H1 (cell line): ENCODE measurements at regions not wholly inside any gene's neighbourhood (a gene's known extent, or its start where the extent isn't known, plus 50 kb on each side); places are given as distances from the start of the nearest gene placed in this dataset.

Experiments used
- CTCF ChIA-PET: fragments of 300-600 bp; sonication (Branson Sonifier 250); formaldehyde crosslinking; loops from one replicate; lab custom pipeline; 2021; ENCODE audit not compliant: partially characterized antibody; lab: Charles Lee
- POLR2A ChIA-PET: fragments of 300-600 bp; sonication (Branson Sonifier 250); formaldehyde crosslinking; loops from one replicate; lab custom pipeline; 2021; ENCODE audit warnings: inconsistent platforms; ENCODE audit not compliant: partially characterized antibody; lab: Charles Lee
- DNase-seq, 2 experiments: peaks; one replicate each; pipeline versions ENCODE4 v3.0.0 to v3.0.0-alpha.2; 2010 to 2022; ENCODE audit warnings: low spot score in 2 of 2, low read depth in 1 of 2, mixed read lengths in 1 of 2
- FAIRE-seq: peaks from 2 replicates; lab custom pipeline; 2011; peaks lifted over from hg19 to GRCh38; lab: Jason Lieb, UNC
- H2AFZ ChIP-seq: 2 replicates; pipeline ENCODE4 v1.8.1; 2012; ENCODE audit warnings: low read length, inconsistent platforms
- H2AK5ac ChIP-seq: 2 replicates; pipeline ENCODE4 v1.6.1; 2013; ENCODE audit warnings: low read depth, low read length
- H2BK120ac ChIP-seq: replicated peaks from 2 replicates; pipeline ENCODE3; 2013; ENCODE audit warnings: low read depth, low read length, inconsistent platforms
- H2BK12ac ChIP-seq: 2 replicates; pipeline ENCODE4 v1.6.1; 2013; ENCODE audit warnings: low read depth, low read length
- H2BK15ac ChIP-seq: 2 replicates; pipeline ENCODE4 v1.6.1; 2013; ENCODE audit warnings: low read length
- H2BK20ac ChIP-seq: 2 replicates; pipeline ENCODE4 v1.6.1; 2013; ENCODE audit warnings: low read length
- H2BK5ac ChIP-seq: 2 replicates; pipeline ENCODE4 v1.6.1; 2013; ENCODE audit warnings: low read depth, low read length
- H3K14ac ChIP-seq: 2 replicates; pipeline ENCODE4 v1.6.1; 2013; ENCODE audit warnings: inconsistent platforms; ENCODE audit not compliant: insufficient read length
- H3K18ac ChIP-seq: 2 replicates; pipeline ENCODE4 v1.6.1; 2013; ENCODE audit warnings: low read length; ENCODE audit errors: extremely low read depth
- H3K23ac ChIP-seq: 2 replicates; pipeline ENCODE4 v1.6.1; 2013; ENCODE audit warnings: inconsistent platforms; ENCODE audit not compliant: insufficient read length
- H3K23me2 ChIP-seq: 2 replicates; pipeline ENCODE4 v1.6.1; 2013; ENCODE audit warnings: low read depth, low read length
- H3K27ac ChIP-seq: 2 replicates; pipeline ENCODE4 v1.6.1; 2011; ENCODE audit warnings: low read depth, low read length, inconsistent platforms
- H3K27me3 ChIP-seq, 4 experiments: replicated peaks in 1 of 4; 1 replicate in 1 of 4; 2 replicates in 3 of 4; pipeline versions ENCODE4 v1.6.1 to v1.8.1; 2011 to 2013; ENCODE audit warnings: low read length in 3 of 4, mild to moderate bottlenecking in 3 of 4, inconsistent platforms in 2 of 4, mixed read lengths in 2 of 4, moderate library complexity in 1 of 4; ENCODE audit not compliant: control insufficient read depth in 3 of 4, insufficient read depth in 3 of 4; ENCODE audit errors: extremely low read depth in 1 of 4
- H3K36me3 ChIP-seq, 4 experiments: 2 replicates each; pipeline versions ENCODE4 v1.6.1 to v1.8.1; 2011 to 2013; ENCODE audit warnings: mild to moderate bottlenecking in 4 of 4, low read length in 3 of 4, moderate library complexity in 2 of 4, control low read depth in 1 of 4, inconsistent platforms in 1 of 4; ENCODE audit not compliant: insufficient read depth in 4 of 4, control insufficient read depth in 2 of 4
- H3K4ac ChIP-seq: replicated peaks from 2 replicates; pipeline ENCODE3; 2013; ENCODE audit warnings: low read length, low read depth, mixed read lengths, inconsistent platforms; ENCODE audit not compliant: insufficient read length
- H3K4me1 ChIP-seq, 4 experiments: replicated peaks in 1 of 4; 1 replicate in 1 of 4; 2 replicates in 3 of 4; pipeline versions ENCODE4 v1.6.1 to v1.8.1; 2011 to 2013; ENCODE audit warnings: low read length in 3 of 4, inconsistent platforms in 2 of 4, mixed read lengths in 1 of 4; ENCODE audit not compliant: insufficient read depth in 4 of 4, control insufficient read depth in 3 of 4
- H3K4me2 ChIP-seq, 2 experiments: 2 replicates each; pipeline versions ENCODE4 v1.6.1 to v1.8.1; 2011 to 2013; ENCODE audit warnings: low read depth in 2 of 2, low read length in 2 of 2, control low read depth in 1 of 2, inconsistent platforms in 1 of 2, mild to moderate bottlenecking in 1 of 2; ENCODE audit not compliant: insufficient read depth in 1 of 2
- H3K4me3 ChIP-seq, 4 experiments: fragments of 200-600, 300-600 bp in 1 of 4; sonication (generic), shearing (Covaris generic), sonication (Bioruptor Twin) in 1 of 4; 2 replicates each; pipeline versions ENCODE4 v1.5.1 to v1.8.1; 2011 to 2016; ENCODE audit warnings: low read length in 4 of 4, low read depth in 3 of 4, control low read depth in 2 of 4, inconsistent platforms in 2 of 4, mild to moderate bottlenecking in 2 of 4, mixed read lengths in 1 of 4, moderate library complexity in 1 of 4; ENCODE audit not compliant: insufficient read depth in 2 of 4; ENCODE audit errors: extremely low read depth in 1 of 4
- H3K56ac ChIP-seq: replicated peaks from 2 replicates; pipeline ENCODE3; 2013; ENCODE audit warnings: low read depth, mild to moderate bottlenecking, mixed read lengths, low read length, inconsistent platforms; ENCODE audit not compliant: insufficient read length
- H3K79me1 ChIP-seq: 2 replicates; pipeline ENCODE4 v1.6.1; 2013; ENCODE audit warnings: low read depth, low read length, control low read depth
- H3K79me2 ChIP-seq, 2 experiments: 2 replicates each; pipeline versions ENCODE4 v1.6.1 to v1.8.1; 2012 to 2013; ENCODE audit warnings: low read length in 2 of 2, mild to moderate bottlenecking in 2 of 2, inconsistent platforms in 1 of 2; ENCODE audit not compliant: insufficient read depth in 2 of 2, control insufficient read depth in 1 of 2
- H3K9ac ChIP-seq, 4 experiments: replicated peaks in 1 of 4; 1 replicate in 1 of 4; 2 replicates in 3 of 4; pipeline versions ENCODE4 v1.6.1 to v1.8.1; 2011 to 2013; ENCODE audit warnings: low read depth in 3 of 4, low read length in 3 of 4, control low read depth in 2 of 4, mild to moderate bottlenecking in 2 of 4, moderate library complexity in 2 of 4, inconsistent platforms in 1 of 4; ENCODE audit errors: extremely low read depth in 1 of 4
- H3K9me3 ChIP-seq, 2 experiments: 2 replicates each; pipeline versions ENCODE4 v1.6.1 to v1.8.1; 2012 to 2013; ENCODE audit warnings: mild to moderate bottlenecking in 2 of 2, moderate library complexity in 2 of 2, control low read depth in 1 of 2, inconsistent platforms in 1 of 2, low read depth in 1 of 2, low read length in 1 of 2, mixed read lengths in 1 of 2; ENCODE audit not compliant: insufficient read depth in 2 of 2
- H4K20me1 ChIP-seq, 2 experiments: replicated peaks in 1 of 2; 2 replicates each; pipeline versions ENCODE3 to v1.8.1; 2011 to 2013; ENCODE audit warnings: inconsistent platforms in 2 of 2, low read length in 2 of 2, mild to moderate bottlenecking in 1 of 2; ENCODE audit not compliant: insufficient read depth in 2 of 2, control insufficient read depth in 1 of 2
- H4K5ac ChIP-seq: 2 replicates; pipeline ENCODE4 v1.6.1; 2013; ENCODE audit warnings: low read length, low read depth, mixed read lengths, inconsistent platforms; ENCODE audit not compliant: insufficient read length
- H4K8ac ChIP-seq: 2 replicates; pipeline ENCODE4 v1.8.0; 2013; ENCODE audit warnings: mild to moderate bottlenecking, moderate library complexity, low read length, inconsistent platforms; ENCODE audit not compliant: insufficient read depth; ENCODE audit errors: extremely low read depth
- H4K91ac ChIP-seq: replicated peaks from 2 replicates; pipeline ENCODE3; 2013; ENCODE audit warnings: low read length, mixed read lengths, inconsistent platforms; ENCODE audit not compliant: insufficient read length
- E2F6 ChIP-seq: IDR thresholded peaks from 2 replicates; pipeline ENCODE4 v1.6.1; 2012; ENCODE audit warnings: inconsistent platforms
- EZH2 ChIP-seq: fragments of 200-600 bp; sonication (generic); IDR thresholded peaks from 2 replicates; pipeline ENCODE4 v1.7.1; 2012; ENCODE audit warnings: low read depth, mild to moderate bottlenecking, moderate library complexity, low read length, inconsistent platforms; ENCODE audit not compliant: severe bottlenecking
- KDM1A ChIP-seq: fragments of 200-600, 300-600 bp; sonication (generic); IDR thresholded peaks from 2 replicates; pipeline ENCODE4 v1.7.1; 2016; ENCODE audit warnings: mild to moderate bottlenecking, low read length, borderline replicate concordance
- SIN3A ChIP-seq, 2 experiments: IDR thresholded peaks in 1 of 2; conservative IDR thresholded peaks in 1 of 2; 2 replicates each; pipeline ENCODE4 v1.6.1; 2011 to 2012; ENCODE audit warnings: low read length in 2 of 2, improper control_type of control experiment in 1 of 2, low read depth in 1 of 2, mild to moderate bottlenecking in 1 of 2
- SP1 ChIP-seq: IDR thresholded peaks from 2 replicates; pipeline ENCODE4 v1.6.1; 2011; ENCODE audit warnings: low read depth, low read length
- TBP ChIP-seq: IDR thresholded peaks from 2 replicates; pipeline ENCODE4 v1.6.1; 2011; ENCODE audit warnings: low read depth, low read length, improper control_type of control experiment
- TCF12 ChIP-seq: IDR thresholded peaks from 2 replicates; pipeline ENCODE4 v1.6.1; 2011; ENCODE audit warnings: low read depth, mild to moderate bottlenecking, low read length
- WGBS, 2 experiments: shearing (Covaris generic) in 1 of 2; methylation state at CpG; one replicate each; pipeline versions ENCODE4 v1.1.6 to v1.1.7; 2013 to 2015; ENCODE audit warnings: low lambda C conversion rate in 2 of 2, mixed read lengths in 2 of 2, inconsistent platforms in 1 of 2, low coverage in 1 of 2, missing lambda C conversion rate in 1 of 2; ENCODE audit not compliant: insufficient replicate concordance in 2 of 2, insufficient coverage in 1 of 2, insufficient read length in 1 of 2; ENCODE audit errors: extremely low coverage in 1 of 2, missing lambda C conversion rate in 1 of 2; 5-methylcytosine and 5-hydroxymethylcytosine counted together

GRCh38 chr12:43117226-43117930, 434.6 kb downstream of the ADAMTS20 start:
- H3K4me1 ChIP-seq, result no peaks in the 10 kb centered on the region
- H3K36me3 ChIP-seq, result no peaks in the 10 kb centered on the region
- 81% methylated on average over 3 of the region's 3 CpGs; no CpG with 5 or more reads in 1 of the 2 experiments for WGBS, 2 experiments
- H3K9ac ChIP-seq, result no peak overlapping the region
- H3K56ac ChIP-seq, result no peak overlapping the region
- no peak overlapping the region for H2BK12ac ChIP-seq
- H3K18ac ChIP-seq, result no peak overlapping the region
- H2BK5ac ChIP-seq, result no peak overlapping the region
- H3K79me1 ChIP-seq, result no peaks in the 10 kb centered on the region
- no peak for TF ChIP-seq SIN3A (conservative IDR thresholded peaks at IDR 0.05 in 1 of 2, IDR thresholded peaks at IDR 0.05 in 1 of 2; ENCODE audit: low read depth in 1 of 2, low read length in 2 of 2)
- no peak for TF ChIP-seq TBP
- no peak for TF ChIP-seq KDM1A
- no peak for TF ChIP-seq EZH2
- TF ChIP-seq E2F6, result no peak
- TF ChIP-seq TCF12, result no peak
- no peak for TF ChIP-seq SP1
- TF ChIP-seq, all 59 proteins: peak for 0
- Histone ChIP-seq H3K23me2 (no peaks in the 10 kb centered on the region), H3K9me3 (no peaks in the 10 kb centered on the region), H3K4me3 (no peak overlapping the region), H4K91ac (no peak overlapping the region), H2BK15ac (no peak overlapping the region), H2AK5ac (no peak overlapping the region), H3K27me3 (no peaks in the 10 kb centered on the region), H4K5ac (no peak overlapping the region), H2AFZ (no peak overlapping the region), H3K14ac (no peak overlapping the region), H3K79me2 (no peaks in the 10 kb centered on the region), H2BK120ac (no peak overlapping the region), H4K20me1 (no peaks in the 10 kb centered on the region), H3K27ac (no peak overlapping the region), H3K23ac (no peak overlapping the region), H2BK20ac (no peak overlapping the region), H3K4me2 (no peak overlapping the region), H4K8ac (no peak overlapping the region), H3K4ac (no peak overlapping the region)
- DNase-seq (no peak), FAIRE-seq (no peak)
- POLR2A ChIA-PET, result no interaction called here
- CTCF ChIA-PET, result interaction anchor here (1.3 kb wide), 1 partner anchor 11 kb away, joined by 3 read pairs; no protein-coding TSS in a partner anchor
